Omental fat pad (tissue), 3 donors: ENCODE measurements at regions not wholly inside any gene's neighbourhood (a gene's known extent, or its start where the extent isn't known, plus 50 kb on each side); places are given as distances from the start of the nearest gene placed in this dataset.
"Not testable (repeated sequence)": the region's sequence is repeated elsewhere in the genome, so short reads cannot be mapped to it uniquely, and the experiment has no call there.

Source experiments
- ATAC-seq: fragments of 150-250 bp; one replicate; pipeline ENCODE4 v1.9.1; 2016; ENCODE audit warnings: mild to moderate bottlenecking, moderate library complexity; ENCODE audit not compliant: low FRiP score
- DNase-seq: peaks from one replicate; pipeline ENCODE4 v3.0.0-alpha.2; 2019; ENCODE audit warnings: low spot score
- CTCF ChIP-seq, 3 donors: fragments of 450-650 bp; IDR thresholded peaks; one replicate each; pipeline ENCODE4 v1.5.1; 2016 to 2017; ENCODE audit warnings: antibody characterized with exemption in 3 of 3, mild to moderate bottlenecking in 3 of 3, moderate library complexity in 2 of 3

GRCh38 chr6:150773969-150774368 lies 91.5 kb upstream of the MTHFD1L start:
- DNase-seq (no peak), ATAC-seq (no peak)
- TF ChIP-seq CTCF (IDR thresholded peaks at IDR 0.05): no peak

GRCh38 chr6:150775415-150776203 lies 89.9 kb upstream of the MTHFD1L start:
- ATAC-seq (no peak), DNase-seq (no peak)
- no peak for TF ChIP-seq CTCF (IDR thresholded peaks at IDR 0.05)

- no peak for ATAC-seq
- no peak for TF ChIP-seq CTCF (IDR thresholded peaks at IDR 0.05)
- no peak for DNase-seq
These were observed 87.8 kb upstream of the MTHFD1L start for GRCh38 chr6:150777736-150778135.

GRCh38 chr6:150783813-150784212 lies 81.7 kb upstream of the MTHFD1L start:
- TF ChIP-seq CTCF (IDR thresholded peaks at IDR 0.05): no peak
- DNase-seq (no peak), ATAC-seq (no peak)

- no peak for ATAC-seq
- no peak for TF ChIP-seq CTCF (IDR thresholded peaks at IDR 0.05)
- DNase-seq: no peak
These were observed 78.1 kb upstream of the MTHFD1L start for GRCh38 chr6:150787429-150787828.

- no peak for TF ChIP-seq CTCF (IDR thresholded peaks at IDR 0.05)
- DNase-seq (no peak), ATAC-seq (no peak)
These were observed 77.4 kb upstream of the MTHFD1L start for GRCh38 chr6:150788089-150788488.

- not testable (repeated sequence) for ATAC-seq, DNase-seq
These were observed 75.6 kb upstream of the MTHFD1L start for GRCh38 chr6:150789906-150790305.
